Colon (tissue), 2 donors: ENCODE measurements at regions not wholly inside any gene's neighbourhood (a gene's known extent, or its start where the extent isn't known, plus 50 kb on each side); places are given as distances from the start of the nearest gene placed in this dataset.
A peak's percentile ranks its signal among the peaks of the same experiment; 100 is the strongest.
"Not testable (repeated sequence)": the region's sequence is repeated elsewhere in the genome, so short reads cannot be mapped to it uniquely, and the experiment has no call there.

Experiments used
- FAIRE-seq: peaks from 2 replicates; lab custom pipeline; 2012; peaks lifted over from hg19 to GRCh38; lab: Jason Lieb, UNC
- donor health status: control.
- donor health status: control.

DNA sequence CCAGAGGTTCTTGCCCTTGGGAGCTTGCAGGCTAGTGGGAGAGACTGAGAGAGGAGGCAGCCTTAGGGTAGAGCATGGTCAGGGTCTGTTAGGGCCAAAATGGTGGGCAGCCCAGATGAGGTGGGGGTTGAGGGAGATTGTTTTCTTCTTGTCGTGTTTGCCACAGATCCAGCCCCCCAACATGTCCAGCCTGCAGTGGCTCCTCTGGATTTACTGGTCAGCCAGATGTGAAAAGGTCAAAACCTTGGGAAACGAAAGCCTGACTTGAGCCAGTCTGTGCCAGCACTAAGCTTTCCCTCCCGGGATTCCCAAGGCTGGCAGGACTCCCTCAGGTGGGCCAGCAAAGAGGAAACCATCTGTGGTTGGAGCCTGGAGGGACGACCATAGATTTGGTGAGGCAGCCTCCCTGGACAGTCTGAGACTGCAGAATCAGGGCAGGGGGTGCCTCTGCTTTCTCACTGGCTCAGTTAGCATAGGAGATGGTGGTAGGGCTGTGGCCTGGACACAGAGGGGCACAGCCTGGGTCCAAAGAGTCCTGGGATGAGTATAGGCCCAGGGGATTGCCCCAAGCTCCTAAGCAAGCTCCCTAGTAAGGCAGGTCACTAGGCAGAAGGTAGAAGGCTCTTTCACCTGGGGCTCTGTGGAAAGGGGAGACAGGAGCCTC is 51.2 kb upstream of the PRR23C start:
- no peak for FAIRE-seq

DNA sequence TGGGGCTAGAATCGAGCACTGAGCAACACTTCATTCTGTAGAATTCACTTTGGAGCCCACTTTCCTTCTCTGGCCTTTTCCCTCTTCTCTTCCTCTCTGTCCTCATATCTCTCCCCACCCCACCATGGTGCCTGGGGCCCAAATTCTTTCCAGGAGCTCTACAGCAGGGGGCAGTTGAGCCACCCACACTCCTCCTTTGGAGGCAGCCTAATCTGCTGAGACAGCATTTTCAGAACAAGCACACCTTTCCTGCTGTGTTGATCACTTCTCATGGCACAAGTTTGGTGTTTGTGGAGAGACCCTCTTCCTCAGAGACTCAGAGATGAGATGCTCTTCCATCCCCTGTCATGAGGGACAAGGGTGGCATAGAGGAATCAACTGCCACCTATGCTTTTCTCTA is 52.0 kb upstream of the PRR23C start:
- no peak for FAIRE-seq

DNA sequence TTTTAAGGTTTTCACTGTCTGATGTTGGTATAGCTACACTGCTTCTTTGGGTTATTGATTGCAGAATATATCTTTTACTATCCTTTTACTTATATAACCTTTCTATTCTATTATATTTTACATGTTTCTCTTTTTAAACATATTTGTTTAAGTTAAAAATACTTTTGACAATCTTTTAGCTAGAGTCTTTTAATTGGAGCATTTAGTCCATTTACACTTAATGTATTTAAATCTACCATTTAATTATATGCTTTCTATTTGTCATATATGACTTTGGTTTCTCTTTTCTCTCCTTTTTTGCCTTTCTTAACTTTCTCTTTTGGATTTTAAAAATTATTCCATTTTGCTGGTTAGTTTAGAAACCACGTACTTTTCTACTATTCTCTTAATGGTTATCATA is 53.7 kb upstream of the PRR23C start:
- peak; percentile 38 for FAIRE-seq

DNA sequence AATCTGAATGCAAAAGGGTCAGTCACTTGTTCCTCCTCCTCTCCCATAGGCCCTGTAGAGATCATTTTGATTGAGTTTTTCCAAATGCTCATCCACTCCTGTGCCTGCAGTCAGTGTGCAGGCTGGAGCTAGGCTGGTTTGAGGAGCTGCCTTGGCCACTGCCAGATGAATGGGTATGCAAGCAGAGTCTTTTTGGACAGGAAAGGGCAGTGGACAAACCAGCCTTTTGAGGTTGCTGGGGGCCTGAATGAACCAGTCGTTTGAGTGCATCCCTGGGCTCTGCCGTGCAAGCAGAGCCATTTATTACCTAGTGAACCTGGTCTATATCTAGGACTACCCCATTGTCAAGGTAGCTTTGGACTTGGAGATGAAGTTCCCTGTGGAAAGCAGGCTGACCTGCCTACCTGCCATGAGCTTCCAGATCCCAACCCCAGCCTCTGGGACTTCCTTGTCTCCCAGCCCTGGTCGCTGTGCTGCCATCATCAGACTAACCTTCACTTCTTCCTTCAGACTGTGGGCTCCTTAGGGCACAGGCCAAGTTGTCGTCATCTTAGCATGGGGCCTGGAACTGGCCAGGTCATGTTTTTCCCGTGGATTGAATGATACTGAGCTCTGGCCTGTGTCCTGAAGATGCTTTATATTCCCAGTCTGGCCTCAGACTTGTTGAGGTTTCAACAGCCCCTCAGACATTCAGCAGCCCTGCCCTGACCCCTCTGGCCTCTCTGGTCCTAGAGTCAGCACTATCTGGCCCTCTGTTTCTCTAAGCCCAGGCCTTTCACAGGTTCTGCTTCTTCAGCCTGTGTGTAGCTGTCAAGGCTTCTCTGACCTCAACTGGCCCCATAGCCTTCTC is 55.5 kb upstream of the PRR23C start:
- no peak for FAIRE-seq

DNA sequence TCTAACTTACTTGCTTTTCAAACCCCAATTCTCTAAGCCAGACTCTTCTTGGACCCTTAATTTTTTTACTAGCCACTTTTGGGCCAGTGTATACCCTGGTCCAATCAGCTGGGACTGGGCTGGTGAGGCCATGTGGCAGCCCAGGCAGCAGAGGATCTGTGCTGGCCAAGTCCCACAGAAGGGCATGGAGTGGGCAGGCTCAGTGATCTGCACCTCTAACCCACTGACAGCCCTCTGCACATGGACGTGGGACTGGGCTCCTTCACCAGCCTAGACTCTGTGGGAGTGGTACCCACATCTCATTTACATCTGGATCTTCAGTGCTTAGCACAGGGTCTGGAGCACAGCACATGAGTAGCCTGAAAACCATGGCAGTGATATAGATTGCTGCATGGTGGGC is 56.1 kb upstream of the PRR23C start:
- no peak for FAIRE-seq

DNA sequence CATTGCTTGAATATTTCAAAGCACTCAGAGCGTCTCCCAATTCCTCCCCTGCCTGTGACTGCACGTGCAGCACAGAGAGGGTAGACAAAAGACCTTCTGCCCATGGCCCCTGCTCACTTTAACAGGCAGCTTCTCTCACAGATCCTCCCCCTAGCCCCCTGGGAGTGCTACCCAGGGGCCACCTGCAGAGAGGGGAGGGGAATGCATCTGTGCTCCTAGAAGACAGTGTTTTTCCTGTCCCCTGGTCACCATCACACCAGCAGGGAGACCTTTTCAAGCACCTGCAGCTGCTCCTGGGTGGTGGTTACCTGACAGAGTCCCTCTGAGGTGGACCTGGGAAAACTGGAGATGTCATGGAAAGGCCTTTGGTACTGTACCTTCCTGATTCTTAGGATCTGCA is 56.7 kb upstream of the PRR23C start:
- FAIRE-seq: no peak

DNA sequence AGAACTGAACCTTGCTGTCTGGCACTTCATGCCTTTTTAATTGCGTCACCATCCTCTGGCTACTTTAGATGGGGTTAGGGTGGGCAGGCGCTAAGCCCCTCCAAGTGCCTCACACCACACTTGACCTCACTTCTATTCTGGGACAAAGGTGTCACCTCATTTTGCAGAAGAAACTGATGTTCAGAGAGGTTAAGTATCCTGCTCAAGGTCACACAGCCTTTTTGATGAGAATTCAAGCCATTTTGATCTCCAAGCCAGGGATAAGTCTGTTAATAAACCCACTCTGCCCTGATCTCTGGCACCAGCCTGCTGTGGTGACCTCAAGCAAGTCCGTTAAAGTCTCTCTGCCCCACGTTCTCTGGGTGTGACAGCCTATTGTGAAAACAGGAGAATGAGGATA is 58.8 kb upstream of the PRR23C start:
- FAIRE-seq: no peak

DNA sequence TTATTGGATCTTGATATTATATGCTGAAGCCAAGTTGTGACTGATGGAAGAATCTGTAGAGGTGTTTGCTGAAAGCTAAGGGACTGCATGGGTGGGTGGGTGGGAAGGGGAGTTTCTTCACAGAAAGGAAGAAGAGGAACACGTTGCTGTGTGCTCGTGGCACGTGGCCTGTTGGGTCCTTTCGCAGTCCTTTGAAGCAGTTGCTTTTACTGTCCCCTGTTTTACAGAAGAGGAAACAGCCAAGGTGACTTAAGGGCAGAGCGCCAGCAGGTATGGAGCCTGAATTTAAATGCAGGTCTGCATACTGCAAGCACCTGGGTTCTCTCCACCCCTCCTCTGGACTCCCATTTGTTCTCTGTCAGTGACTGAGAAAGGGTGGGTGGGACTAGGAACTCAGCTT is 59.4 kb upstream of the PRR23C start:
- no peak for FAIRE-seq

DNA sequence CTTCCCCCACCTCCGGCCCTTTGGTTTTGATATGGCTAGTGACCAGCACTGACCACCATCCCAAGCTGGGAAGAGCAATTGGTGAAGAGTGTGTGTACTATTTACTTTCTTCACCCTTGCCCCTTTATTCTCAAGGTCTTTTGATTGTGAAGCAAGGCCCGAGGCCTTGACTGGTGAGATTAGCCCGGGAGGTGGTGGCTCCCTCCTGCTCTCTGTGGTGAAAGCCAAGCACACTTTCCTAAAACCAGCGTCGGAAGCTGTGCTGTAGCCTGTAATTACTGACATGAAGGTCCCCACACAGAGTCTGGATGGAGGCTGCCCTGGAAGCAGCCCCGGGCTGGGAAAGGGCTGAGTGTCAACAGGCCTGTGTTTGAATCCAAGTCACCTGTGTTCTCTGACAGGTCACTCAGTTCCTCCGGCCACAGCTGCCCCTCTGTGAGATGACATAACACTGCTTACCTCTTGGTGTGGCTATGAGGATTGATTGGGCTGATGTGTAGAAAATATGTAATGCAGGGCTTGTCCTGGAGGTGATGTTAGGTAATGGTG is 60.5 kb upstream of the PRR23C start:
- no peak for FAIRE-seq

DNA sequence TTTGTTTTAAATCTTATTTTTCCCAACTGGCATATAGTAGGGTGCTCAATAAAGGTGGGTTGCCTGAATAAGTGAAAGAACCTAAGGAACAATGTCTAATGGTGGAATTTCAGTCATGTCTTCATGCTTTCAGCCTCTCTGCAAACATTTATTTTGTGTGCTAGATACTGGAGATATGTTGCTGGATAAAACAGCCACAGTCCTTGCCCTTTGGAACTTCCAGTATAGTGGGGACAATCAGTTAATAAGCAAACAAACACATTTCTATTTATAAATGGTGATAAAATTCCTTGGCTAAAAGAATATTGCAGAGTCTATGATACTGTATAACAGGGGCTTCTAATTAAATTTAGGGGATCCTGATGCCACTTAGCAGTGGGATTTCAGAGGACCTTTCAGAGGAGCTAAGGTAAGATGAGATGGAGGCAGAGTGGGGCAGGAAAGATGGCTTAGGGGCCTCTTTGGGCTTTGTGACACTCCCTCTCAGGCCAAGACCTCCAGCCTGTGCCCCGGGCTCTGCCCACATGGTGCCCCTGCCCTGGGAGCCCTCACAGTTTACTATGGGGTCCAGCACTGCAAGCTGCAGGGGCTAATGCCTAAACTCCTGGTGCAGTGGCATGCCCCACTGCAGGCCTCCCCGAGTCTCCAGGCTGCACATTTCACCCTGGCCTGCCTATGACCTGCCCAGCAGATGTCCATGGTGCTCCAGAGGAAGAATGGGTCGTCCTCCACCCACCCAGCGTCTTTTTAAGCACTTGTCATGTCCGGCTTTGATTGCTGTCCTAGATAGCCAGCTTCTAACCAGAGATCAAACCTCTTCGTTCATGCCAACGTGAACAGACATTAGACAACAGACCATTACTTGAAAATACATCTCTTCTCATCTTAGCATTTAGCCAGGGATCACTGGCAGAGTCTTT is 61.6 kb upstream of the PRR23C start:
- no peak for FAIRE-seq

DNA sequence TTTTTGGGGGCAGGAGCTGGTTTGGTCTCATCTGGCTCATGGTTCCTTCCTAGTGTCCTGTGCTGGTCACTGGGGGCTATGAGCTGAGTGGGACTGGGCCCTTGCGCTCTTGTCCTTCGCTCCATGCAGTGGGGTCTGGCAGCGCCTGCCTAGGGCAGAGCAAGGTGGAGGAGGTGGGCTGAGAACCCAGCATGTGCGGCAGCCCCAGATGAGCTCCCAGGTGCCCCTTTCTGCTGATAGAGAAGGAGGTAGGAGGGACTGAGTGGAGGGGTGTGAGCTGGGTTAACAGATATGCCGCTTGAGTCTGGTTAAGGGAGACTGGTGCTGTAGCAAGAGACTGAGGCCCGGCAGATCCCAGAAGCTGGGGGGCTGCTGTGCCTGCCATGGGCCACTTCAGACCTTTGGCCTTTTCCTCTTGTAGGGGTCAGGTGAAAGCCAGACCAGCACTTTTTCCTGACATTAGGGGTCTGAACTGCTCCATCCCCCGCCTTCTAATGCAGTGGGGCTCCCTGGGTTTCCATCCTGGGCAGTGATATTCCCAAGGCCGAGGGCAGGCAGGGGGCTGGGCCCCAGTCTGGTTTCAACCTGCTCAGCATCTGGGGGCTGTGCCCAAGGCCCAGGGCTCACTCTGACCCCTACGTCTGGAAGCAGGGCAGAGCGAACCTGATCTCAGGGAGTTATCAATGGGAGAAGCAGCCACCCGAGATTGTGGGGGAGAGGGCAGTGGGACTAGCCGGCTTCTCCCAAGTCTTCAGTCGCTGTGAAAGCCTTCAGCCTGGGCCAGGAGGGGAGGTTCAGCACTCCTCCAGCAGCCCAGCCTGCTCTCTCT is 62.9 kb upstream of the PRR23C start:
- FAIRE-seq: no peak

DNA sequence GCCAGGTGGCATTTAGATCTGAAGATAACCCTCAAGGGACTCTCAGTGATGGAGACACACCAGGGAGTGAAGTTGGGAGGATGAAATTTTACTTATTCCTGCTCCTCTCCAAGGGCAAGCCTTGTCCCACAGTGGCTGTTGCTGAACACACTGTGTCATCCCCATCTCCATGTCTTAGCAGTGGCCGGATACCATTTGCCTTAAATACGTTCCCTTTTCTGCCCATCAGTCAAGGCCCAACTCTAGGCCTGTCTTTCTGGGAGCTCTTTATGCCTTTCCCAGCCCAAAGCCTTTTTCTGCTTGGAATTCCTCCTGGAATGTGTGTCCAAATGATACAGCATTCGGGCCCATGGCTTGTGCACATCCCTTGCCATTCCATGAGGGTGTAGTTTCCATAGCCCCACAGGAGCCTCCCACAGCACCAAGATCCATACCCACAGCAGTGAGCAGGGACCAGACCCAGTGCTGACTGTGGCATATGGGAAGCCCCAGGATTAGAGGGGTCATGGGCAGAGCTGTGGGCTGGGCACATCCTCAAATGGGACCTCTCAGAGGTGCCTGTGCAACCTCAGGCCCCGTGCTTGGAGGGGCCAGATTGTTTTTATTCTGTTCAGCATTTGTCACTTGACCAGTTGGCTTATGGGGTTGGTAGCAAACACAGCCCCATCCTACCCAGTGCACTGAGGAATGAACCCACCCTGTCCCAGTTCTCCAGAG is 63.7 kb upstream of the PRR23C start:
- no peak for FAIRE-seq

DNA sequence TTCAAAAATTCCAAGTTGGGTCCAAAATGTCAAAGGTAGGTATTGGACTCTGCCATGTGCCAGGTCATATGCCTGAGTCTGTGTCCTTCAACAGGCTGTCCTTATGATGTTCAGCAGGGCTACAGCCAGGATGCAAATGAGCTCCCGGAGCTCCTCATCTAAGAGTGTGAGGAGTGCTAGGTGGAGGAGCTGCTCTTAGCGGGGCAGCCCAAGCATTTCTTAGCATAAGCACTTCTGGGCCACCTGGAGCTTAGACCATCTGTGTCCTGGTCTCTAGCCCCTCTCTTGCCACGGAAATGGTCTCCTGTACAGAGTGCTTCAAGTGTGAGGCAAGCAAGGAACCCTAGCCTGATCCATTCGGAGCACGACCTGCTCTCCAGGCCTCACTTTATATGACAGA is 64.6 kb upstream of the PRR23C start:
- no peak for FAIRE-seq

DNA sequence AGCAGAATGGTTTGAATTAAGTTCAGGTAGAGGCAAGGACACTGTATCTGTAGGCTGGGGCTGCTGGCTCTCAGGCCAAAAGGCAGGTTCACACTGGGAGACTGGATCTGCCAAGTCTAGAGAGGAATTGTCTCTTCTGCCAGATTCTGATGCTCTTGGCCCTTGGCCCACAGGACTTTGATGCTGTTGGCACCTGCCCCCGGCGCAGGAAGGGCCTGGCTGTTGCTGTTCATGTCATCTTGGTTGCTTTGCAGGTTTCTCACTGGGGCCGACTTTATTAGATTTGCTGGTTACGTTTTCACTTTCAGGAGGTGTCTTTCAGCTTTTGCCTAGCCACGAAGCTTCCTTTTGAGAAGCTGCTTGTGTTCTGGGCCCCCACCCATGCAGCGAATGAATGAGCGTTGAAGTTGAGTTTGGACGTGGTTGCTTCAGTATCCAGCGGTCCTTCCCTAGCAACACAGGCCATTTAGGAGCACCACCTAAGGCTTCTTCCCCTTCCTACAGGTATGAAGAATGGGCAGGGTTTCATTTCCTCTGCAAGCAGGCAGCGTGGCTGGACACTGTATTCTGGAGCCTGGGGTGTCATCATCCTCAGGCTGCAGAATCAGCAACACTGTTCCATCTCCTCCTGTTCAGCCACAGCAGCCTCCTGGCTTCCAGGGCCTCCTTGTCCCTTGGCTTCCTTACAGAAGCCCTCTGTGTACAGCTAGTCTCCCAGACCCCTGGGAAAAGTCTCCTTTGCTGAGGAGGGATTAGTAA is 65.6 kb upstream of the PRR23C start:
- FAIRE-seq: no peak

DNA sequence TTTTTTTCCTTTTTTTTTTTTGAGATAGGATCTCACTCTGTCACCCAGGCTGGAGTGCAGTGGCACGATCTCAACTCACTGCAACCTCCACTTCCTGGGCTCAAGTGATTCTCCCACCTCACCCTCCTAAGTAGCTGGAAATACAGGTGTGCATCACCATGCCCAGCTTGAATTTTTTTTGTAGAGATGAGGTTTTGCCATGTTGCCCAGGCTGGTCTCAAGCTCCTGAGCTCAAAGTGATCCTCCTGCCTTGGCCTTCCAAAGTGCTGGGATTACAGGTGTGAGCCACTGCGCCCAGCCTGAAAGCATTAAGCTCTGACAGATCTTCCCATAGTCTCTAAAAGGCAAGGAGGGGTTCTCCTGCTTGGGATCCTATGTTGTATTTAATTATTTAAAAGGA is 66.2 kb upstream of the PRR23C start:
- FAIRE-seq: not testable (repeated sequence)

DNA sequence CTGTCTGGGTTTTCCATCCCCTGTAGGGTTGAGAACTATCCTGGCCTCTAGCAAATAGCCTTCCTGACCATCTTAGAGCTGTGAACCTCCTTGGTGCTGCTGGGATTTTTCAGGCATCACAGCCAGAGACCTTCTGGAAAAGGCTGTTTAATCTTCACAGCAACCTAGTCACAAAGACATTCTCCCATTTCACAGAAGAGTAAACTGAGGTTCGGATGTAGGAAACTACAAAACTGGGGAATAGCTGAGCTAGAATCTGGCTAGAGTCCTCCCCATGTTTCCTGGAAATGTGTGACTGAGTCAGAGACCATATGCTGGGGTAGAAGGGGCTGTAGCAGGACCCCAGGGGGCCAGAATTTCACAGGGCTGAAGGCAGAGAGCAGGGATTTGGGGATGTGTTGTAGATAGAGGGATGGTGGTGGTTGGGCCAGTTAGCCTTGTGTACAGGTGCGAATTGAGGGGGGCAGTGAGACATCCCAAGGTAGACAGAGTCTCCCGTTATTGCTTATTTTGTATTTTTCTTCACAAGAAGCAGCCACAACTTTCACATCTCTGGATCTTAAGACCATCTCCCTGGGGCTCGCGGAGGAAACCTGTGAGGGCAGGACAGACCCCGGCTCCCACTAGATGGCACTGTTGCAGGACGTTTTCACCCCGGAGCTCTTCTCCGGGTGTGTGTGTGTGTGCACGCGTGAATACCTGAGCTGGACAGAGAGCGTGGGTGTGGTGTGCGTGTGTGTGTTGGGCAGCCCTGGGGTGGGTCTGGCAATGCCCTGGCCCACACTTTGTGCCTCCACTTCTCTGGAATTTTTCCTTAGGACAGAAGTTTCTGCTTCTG is 66.9 kb upstream of the PRR23C start:
- FAIRE-seq: no peak

DNA sequence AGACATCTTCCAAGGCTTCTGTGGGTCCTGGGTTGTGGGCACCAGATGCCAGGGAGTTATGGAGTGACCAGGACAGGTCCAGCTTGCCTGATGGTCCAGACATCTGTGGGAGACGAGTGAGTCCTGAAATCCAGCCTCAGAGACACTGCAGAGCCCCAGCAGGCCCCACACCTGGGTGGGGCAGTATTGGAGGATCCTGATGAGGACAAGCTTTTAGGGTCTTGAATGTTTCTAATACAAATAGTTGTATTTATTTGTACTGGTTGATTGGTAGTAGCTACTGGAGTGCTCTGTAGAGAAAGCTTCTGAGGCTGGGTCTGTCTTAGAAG is 67.5 kb upstream of the PRR23C start:
- FAIRE-seq: no peak

DNA sequence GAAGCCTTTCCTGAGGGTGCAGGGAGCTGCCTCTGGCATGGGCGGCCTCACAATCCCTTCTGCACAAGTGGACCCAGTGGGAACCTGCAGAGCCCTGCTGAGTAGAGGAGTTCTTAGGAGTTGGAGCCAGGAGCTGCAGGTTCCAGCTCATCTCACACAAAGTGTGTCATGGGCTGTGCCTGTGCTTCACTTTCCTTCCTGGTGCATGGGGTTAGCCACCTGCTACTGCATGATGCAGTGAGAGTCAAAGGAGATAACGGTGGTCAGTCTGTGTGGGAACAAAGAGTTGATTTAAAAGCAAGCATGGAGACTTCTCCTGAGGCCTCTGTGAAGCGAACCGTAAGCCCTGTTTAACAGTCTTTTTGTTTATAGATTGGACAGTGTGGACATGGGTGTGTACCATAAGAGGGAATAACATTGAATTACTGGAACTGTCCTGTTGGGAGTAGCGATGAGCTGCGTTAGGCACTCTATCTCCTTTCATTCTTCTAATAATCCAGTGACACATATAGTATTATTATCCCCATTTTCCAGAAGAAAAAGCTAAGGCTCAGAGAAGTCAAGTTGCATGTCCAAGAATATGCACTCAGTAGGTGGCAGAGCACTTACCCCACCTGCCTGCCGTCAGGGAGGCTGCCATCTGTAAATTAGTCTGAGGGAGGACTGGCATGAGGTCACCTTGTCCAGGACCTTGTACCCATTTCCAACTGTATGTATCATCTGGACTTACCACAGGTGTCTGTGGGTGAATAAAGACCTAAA is 68.7 kb upstream of the PRR23C start:
- no peak for FAIRE-seq

DNA sequence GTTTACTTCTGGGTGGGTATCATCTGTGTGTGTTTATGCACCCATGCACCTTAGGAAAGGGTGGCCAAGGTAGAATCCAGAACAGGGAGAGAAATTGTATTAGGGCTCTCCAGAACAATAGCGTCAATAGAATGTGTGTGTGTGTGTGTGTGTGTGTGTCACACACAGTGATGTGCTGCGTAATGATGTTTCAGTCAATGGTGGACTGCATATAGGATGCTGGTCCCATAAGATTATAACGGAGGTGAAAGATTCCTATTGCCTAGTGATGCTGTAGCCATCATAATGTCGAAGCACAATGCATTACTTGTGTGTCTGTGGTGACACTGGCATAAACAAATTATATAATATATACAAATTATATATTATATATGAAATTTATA is 69.3 kb upstream of the PRR23C start:
- FAIRE-seq: no peak
